DND-41 (cell line): ENCODE measurements at regions not wholly inside any gene's neighbourhood (a gene's known extent, or its start where the extent isn't known, plus 50 kb on each side); places are given as distances from the start of the nearest gene placed in this dataset.

Experiments
- ATAC-seq: fragments of 200-7000 bp; cut with Tn5 transposase; 3 replicates; pipeline ENCODE4 v1.9.1; 2021; ENCODE audit warnings: low read depth; ENCODE audit not compliant: insufficient read depth
- DNase-seq: peaks from one replicate; pipeline ENCODE4 v3.0.0-alpha.2; 2020
- H2AFZ ChIP-seq: 2 replicates; pipeline ENCODE4 v1.6.0; 2012; ENCODE audit warnings: low read depth, low read length
- H3K27ac ChIP-seq: 2 replicates; pipeline ENCODE4 v1.5.1; 2012; ENCODE audit warnings: low read length, inconsistent platforms
- H3K27me3 ChIP-seq: fragments of 200-600 bp; sonication (generic); 2 replicates; pipeline ENCODE4 v1.6.0; 2012; ENCODE audit warnings: low read length, mild to moderate bottlenecking, inconsistent platforms; ENCODE audit not compliant: insufficient read depth, poor library complexity
- H3K36me3 ChIP-seq: 2 replicates; pipeline ENCODE4 v1.5.1; 2012; ENCODE audit warnings: low read length, inconsistent platforms; ENCODE audit not compliant: insufficient read depth
- H3K4me1 ChIP-seq: 2 replicates; pipeline ENCODE4 v1.5.1; 2012; ENCODE audit warnings: mild to moderate bottlenecking, low read length; ENCODE audit not compliant: insufficient read depth
- H3K4me2 ChIP-seq: 2 replicates; pipeline ENCODE4 v1.6.0; 2012; ENCODE audit warnings: mild to moderate bottlenecking, moderate library complexity, low read length, inconsistent platforms; ENCODE audit not compliant: insufficient read depth
- H3K4me3 ChIP-seq, 2 experiments: fragments of 200-600 bp in 1 of 2; shearing (Covaris generic) in 1 of 2; 2 replicates each; pipeline ENCODE4 v1.5.1; 2012 to 2016; ENCODE audit warnings: inconsistent platforms in 2 of 2, low read length in 2 of 2, mild to moderate bottlenecking in 2 of 2, low read depth in 1 of 2, moderate library complexity in 1 of 2
- H3K79me2 ChIP-seq: 2 replicates; pipeline ENCODE4 v1.6.0; 2012; ENCODE audit warnings: low read length, inconsistent platforms; ENCODE audit not compliant: insufficient read depth
- H3K9ac ChIP-seq: 2 replicates; pipeline ENCODE4 v1.6.0; 2012; ENCODE audit warnings: low read depth, mild to moderate bottlenecking, inconsistent platforms, low read length, moderate library complexity
- H3K9me3 ChIP-seq: 2 replicates; pipeline ENCODE4 v1.5.1; 2012; ENCODE audit warnings: low read length, moderate library complexity, mild to moderate bottlenecking, inconsistent platforms; ENCODE audit not compliant: insufficient read depth, severe bottlenecking
- H4K20me1 ChIP-seq: 2 replicates; pipeline ENCODE4 v1.6.0; 2012; ENCODE audit warnings: low read length; ENCODE audit not compliant: insufficient read depth
- EZH2 ChIP-seq: IDR thresholded peaks from 3 replicates; pipeline ENCODE4 v1.6.1; 2012; ENCODE audit warnings: borderline replicate concordance, low read depth, mild to moderate bottlenecking, moderate library complexity, low read length, inconsistent platforms; ENCODE audit not compliant: severe bottlenecking
- TF ChIP-seq, protein P1 (sequence below): IDR thresholded peaks from 2 replicates; pipeline ENCODE4 v1.5.1; 2012; ENCODE audit warnings: borderline replicate concordance, low read length, moderate library complexity, mild to moderate bottlenecking; ENCODE audit not compliant: poor library complexity, severe bottlenecking; ENCODE audit errors: extremely low read depth

DNA sequence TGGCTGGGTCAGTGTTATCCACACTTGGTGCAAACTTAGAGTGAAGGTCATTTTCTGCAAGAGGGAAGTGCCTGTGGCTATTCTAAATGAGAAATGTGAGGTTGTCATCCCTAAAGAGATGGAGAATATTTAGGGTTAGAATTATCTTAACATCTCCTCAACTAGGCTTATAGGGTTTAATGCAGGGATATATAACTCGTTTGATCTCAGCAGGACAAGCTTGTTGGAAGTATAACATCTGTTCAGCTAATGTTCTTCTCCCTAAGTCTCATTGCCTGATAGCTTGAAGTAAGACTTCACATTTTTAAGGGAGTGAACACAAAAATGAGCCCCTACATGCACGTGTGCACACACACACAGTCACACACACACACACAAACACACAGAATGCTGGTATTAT lies 75.9 kb upstream of the NRXN1 start:
- H3K4me3 ChIP-seq = no peak overlapping the region
- DNase-seq (no peak), ATAC-seq (no peak)
- H3K9ac ChIP-seq = no peak overlapping the region
- no peaks in the 10 kb centered on the region for H4K20me1 ChIP-seq
- no peak overlapping the region for H2AFZ ChIP-seq
- H3K27ac ChIP-seq = no peak overlapping the region
- TF ChIP-seq, protein P1, sequence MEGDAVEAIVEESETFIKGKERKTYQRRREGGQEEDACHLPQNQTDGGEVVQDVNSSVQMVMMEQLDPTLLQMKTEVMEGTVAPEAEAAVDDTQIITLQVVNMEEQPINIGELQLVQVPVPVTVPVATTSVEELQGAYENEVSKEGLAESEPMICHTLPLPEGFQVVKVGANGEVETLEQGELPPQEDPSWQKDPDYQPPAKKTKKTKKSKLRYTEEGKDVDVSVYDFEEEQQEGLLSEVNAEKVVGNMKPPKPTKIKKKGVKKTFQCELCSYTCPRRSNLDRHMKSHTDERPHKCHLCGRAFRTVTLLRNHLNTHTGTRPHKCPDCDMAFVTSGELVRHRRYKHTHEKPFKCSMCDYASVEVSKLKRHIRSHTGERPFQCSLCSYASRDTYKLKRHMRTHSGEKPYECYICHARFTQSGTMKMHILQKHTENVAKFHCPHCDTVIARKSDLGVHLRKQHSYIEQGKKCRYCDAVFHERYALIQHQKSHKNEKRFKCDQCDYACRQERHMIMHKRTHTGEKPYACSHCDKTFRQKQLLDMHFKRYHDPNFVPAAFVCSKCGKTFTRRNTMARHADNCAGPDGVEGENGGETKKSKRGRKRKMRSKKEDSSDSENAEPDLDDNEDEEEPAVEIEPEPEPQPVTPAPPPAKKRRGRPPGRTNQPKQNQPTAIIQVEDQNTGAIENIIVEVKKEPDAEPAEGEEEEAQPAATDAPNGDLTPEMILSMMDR = no peak
- TF ChIP-seq EZH2 = no peak
- H3K9me3 ChIP-seq = no peaks in the 10 kb centered on the region
- no peak overlapping the region for H3K4me2 ChIP-seq
- no peaks in the 10 kb centered on the region for H3K79me2 ChIP-seq
- H3K36me3 ChIP-seq = no peaks in the 10 kb centered on the region
- H3K4me1 ChIP-seq = no peaks in the 10 kb centered on the region
- no peaks in the 10 kb centered on the region for H3K27me3 ChIP-seq

DNA sequence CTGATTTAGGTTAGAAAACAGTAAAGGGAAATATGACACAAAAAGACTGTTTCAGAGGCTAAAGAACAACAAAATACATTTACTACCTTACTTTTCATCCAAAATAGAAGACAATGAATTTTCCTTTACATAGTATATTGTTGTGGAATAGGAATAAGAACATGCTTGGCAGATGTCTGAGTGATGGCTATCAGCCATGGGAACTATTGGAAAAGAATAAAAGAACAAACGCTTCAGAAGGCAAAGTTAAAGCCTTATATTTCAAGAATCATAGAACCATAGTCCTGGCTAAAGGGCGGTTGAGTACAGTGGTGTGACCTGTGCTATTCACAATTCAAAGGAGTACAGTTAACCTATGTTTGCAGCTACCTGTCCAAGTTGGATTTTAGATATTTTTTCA lies 73.9 kb upstream of the NRXN1 start:
- H3K9ac ChIP-seq = no peak overlapping the region
- no peak for TF ChIP-seq EZH2
- TF ChIP-seq, protein P1 = no peak
- H3K4me2 ChIP-seq = no peak overlapping the region
- no peaks in the 10 kb centered on the region for H3K27me3 ChIP-seq
- H2AFZ ChIP-seq = no peak overlapping the region
- H4K20me1 ChIP-seq = no peaks in the 10 kb centered on the region
- no peak overlapping the region for H3K27ac ChIP-seq
- ATAC-seq (no peak), DNase-seq (no peak)
- no peaks in the 10 kb centered on the region for H3K9me3 ChIP-seq
- no peaks in the 10 kb centered on the region for H3K36me3 ChIP-seq
- H3K4me1 ChIP-seq = no peaks in the 10 kb centered on the region
- H3K4me3 ChIP-seq = no peak overlapping the region
- H3K79me2 ChIP-seq = no peaks in the 10 kb centered on the region

DNA sequence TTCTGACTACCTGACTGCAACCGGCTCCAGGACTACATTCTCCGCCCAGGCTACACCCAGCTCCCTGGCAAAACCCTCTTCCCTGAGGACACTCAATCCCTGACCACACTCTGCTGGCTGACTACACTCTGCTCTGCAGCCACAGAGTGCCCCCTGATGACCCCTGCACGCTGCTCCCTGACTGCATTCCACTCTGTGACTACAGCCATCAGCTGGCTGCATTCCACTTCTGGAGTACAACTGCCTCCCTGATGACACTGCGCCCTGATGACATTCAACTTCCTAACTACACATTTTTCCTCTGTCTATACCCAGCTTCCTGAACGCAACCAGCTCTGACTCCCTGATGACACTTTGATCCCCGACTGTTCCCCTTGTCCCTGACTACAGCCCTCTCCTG lies 71.3 kb upstream of the NRXN1 start:
- H3K36me3 ChIP-seq = no peaks in the 10 kb centered on the region
- no peaks in the 10 kb centered on the region for H3K79me2 ChIP-seq
- H3K4me1 ChIP-seq = no peaks in the 10 kb centered on the region
- DNase-seq (no peak), ATAC-seq (no peak)
- H3K9me3 ChIP-seq = no peaks in the 10 kb centered on the region
- no peak overlapping the region for H3K4me2 ChIP-seq
- H3K27ac ChIP-seq = no peak overlapping the region
- H2AFZ ChIP-seq = no peak overlapping the region
- TF ChIP-seq, protein P1 = no peak
- no peak for TF ChIP-seq EZH2
- H3K9ac ChIP-seq = no peak overlapping the region
- H4K20me1 ChIP-seq = no peaks in the 10 kb centered on the region
- H3K27me3 ChIP-seq = no peaks in the 10 kb centered on the region
- no peak overlapping the region for H3K4me3 ChIP-seq

DNA sequence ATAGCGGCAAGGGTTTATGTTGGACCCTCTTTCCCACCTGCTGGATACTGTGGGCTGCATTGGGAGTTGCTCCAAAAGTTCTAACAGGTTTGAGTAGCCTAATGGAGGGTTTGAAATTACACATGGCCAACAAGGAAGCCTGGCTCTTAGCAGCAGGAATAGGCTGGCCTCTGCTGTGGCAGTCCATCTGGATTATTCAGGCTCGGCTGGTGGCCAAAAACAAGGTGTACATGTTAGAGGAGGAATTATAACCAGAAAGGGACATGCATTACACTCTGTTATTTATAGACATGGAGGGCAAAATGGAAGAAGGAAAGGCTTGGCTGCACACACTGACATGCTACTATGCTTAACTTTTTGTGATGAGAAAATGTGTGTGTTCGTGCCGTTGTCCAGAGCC lies 61.1 kb upstream of the NRXN1 start:
- Histone ChIP-seq H3K9me3 (no peaks in the 10 kb centered on the region), H3K9ac (no peak overlapping the region), H3K4me2 (no peak overlapping the region), H3K36me3 (no peaks in the 10 kb centered on the region), H3K4me3 (no peak overlapping the region), H4K20me1 (no peaks in the 10 kb centered on the region), H2AFZ (no peak overlapping the region), H3K27ac (no peak overlapping the region), H3K27me3 (no peaks in the 10 kb centered on the region), H3K4me1 (no peaks in the 10 kb centered on the region), H3K79me2 (no peaks in the 10 kb centered on the region)
- ATAC-seq = no peak
- no peak for TF ChIP-seq EZH2
- TF ChIP-seq, protein P1 = no peak
- no peak for DNase-seq
